ENCODE measurements at regions not wholly inside any gene's neighbourhood (a gene's known extent, or its start where the extent isn't known, plus 50 kb on each side); places are given as distances from the start of the nearest gene placed in this dataset.

DNA sequence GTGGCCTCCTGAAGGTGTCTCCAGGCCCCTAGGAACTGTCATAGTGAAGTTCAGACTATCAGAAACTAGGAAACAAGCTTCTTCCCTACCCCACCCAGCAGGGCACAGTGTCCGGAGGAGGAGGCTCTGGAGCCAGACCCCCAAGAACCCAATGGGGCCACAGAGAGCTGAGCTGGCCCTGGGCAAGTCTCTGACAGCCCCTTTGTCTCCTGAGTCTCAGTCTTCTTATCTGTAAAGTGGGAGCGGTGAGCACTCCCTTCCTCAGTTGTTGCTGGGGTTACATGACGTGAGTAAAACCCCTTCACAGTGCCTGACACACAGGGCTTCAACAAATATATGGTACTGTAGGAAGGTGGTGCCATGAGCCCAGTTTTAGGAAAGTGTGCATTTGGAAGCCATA is 675.8 kb downstream of the MATN1 start:
- no peak overlapping the region for H3K4me3 Mint-ChIP-seq
- peaks cover 9% of the 10 kb centered on the region for H3K27me3 Mint-ChIP-seq (ENCODE audit: insufficient read depth)
- no peak for DNase-seq
- TF ChIP-seq, protein P1, sequence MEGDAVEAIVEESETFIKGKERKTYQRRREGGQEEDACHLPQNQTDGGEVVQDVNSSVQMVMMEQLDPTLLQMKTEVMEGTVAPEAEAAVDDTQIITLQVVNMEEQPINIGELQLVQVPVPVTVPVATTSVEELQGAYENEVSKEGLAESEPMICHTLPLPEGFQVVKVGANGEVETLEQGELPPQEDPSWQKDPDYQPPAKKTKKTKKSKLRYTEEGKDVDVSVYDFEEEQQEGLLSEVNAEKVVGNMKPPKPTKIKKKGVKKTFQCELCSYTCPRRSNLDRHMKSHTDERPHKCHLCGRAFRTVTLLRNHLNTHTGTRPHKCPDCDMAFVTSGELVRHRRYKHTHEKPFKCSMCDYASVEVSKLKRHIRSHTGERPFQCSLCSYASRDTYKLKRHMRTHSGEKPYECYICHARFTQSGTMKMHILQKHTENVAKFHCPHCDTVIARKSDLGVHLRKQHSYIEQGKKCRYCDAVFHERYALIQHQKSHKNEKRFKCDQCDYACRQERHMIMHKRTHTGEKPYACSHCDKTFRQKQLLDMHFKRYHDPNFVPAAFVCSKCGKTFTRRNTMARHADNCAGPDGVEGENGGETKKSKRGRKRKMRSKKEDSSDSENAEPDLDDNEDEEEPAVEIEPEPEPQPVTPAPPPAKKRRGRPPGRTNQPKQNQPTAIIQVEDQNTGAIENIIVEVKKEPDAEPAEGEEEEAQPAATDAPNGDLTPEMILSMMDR (IDR thresholded peaks at IDR 0.05): no peak
- no peaks in the 10 kb centered on the region for H3K36me3 Mint-ChIP-seq (ENCODE audit: low read depth)
- no peaks in the 10 kb centered on the region for H3K4me1 Mint-ChIP-seq (ENCODE audit: low read depth)
- peaks cover 6% of the 10 kb centered on the region; the same call in 1 of the 2 replicates for H3K9me3 Mint-ChIP-seq
- H3K27ac Mint-ChIP-seq: no peak overlapping the region

DNA sequence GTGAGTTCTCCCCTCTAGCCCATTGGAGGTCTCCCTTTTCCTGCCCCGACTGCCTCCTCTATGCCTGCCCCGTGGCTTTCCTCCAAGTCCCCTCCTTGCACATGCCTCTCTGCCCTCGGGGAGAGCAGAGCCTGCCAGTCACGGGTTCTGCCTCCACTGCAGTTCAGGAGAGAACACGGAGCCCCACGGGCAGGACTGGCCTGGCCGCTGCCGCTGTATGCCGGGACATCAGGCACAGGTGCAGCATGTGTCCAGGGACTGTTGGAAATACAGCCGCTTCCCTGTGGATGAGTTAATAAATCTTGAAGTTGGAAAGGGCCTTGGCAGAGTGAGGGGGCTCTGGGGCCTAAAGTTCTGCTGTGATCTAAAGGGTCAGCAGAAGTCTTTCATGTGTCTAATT is 676.6 kb downstream of the MATN1 start:
- Mint-ChIP-seq H3K4me3 (no peak overlapping the region), H3K4me1 (ENCODE audit: low read depth) (no peaks in the 10 kb centered on the region), H3K36me3 (ENCODE audit: low read depth) (no peaks in the 10 kb centered on the region), H3K27ac (no peak overlapping the region), H3K9me3 (peaks cover 6% of the 10 kb centered on the region; the same call in 1 of the 2 replicates), H3K27me3 (ENCODE audit: insufficient read depth) (peaks cover 9% of the 10 kb centered on the region)
- TF ChIP-seq, protein P1 (IDR thresholded peaks at IDR 0.05): no peak
- no peak for DNase-seq

DNA sequence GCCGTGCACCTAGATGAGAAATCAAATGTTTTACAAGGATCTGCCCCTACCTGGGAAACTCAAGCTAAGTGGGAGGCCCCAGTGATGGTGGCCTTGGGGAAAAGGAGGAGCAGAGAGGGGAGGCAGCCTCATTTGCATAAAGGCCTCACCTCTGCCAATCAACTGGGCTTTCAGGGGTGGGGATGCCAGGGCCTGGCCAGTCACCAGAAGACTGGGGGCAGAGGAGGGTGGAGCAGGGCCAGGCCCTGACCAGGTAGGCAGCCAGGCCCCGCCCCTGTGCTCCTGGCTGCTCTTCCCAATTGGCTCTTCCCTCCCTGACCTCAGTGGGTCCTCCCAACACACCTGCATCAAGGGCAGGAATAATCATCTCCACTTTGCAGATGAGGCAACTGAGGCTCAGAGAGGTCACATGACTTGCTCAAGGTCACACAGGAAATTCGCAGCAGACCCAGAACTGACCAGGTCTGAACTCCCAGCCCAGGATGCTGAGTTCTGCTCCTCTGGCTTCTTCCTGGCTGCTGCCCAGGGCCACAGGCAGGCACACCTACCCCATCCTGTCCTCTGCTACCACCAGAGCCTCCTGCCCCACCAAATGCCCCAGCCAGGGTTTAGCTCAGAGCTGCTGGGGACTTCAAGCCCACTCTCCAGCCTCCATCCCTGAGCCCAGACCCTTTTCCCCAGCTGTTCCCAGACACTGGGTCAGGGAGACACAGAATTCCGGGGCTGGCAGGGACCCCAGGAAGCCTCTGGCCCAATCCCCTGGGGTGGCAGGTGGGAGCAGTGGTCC is 677.9 kb downstream of the MATN1 start:
- peaks cover 6% of the 10 kb centered on the region for H3K27me3 Mint-ChIP-seq (ENCODE audit: insufficient read depth)
- no peaks in the 10 kb centered on the region for H3K4me1 Mint-ChIP-seq (ENCODE audit: low read depth)
- TF ChIP-seq, protein P1 (IDR thresholded peaks at IDR 0.05): no peak
- DNase-seq: no peak
- H3K36me3 Mint-ChIP-seq (ENCODE audit: low read depth): no peaks in the 10 kb centered on the region
- H3K4me3 Mint-ChIP-seq: no peak overlapping the region
- H3K9me3 Mint-ChIP-seq: peaks cover 10% of the 10 kb centered on the region; the same call in 1 of the 2 replicates
- no peak overlapping the region for H3K27ac Mint-ChIP-seq

DNA sequence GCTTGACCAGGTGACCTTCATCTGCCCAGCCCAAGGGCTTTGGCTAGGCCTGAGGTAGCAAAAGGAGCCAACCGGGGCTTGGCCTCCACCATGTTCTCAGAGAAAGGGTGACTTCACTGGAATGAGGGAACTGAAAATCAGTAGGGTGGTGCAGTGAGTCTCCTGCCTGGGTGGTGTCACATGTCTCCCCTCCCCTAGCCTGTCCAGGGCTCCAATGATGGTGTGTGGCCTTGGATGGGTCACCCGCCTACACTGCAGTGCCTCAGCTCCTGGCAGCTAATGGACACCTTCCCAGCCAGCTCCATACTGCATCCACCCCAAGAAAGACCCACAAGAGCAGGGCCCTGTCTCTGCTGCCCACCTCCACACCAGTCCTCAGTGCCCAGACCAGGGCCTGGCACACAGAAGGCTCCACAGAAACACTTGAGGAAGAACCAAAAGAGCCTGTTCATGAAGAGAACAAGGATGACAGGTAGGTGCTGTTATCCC is 678.7 kb downstream of the MATN1 start:
- Mint-ChIP-seq H3K9me3 (peaks cover 13% of the 10 kb centered on the region), H3K27me3 (ENCODE audit: insufficient read depth) (peaks cover 9% of the 10 kb centered on the region), H3K4me3 (no peak overlapping the region), H3K4me1 (ENCODE audit: low read depth) (no peaks in the 10 kb centered on the region), H3K27ac (no peak overlapping the region), H3K36me3 (ENCODE audit: low read depth) (no peaks in the 10 kb centered on the region)
- TF ChIP-seq, protein P1 (IDR thresholded peaks at IDR 0.05): no peak
- no peak for DNase-seq

DNA sequence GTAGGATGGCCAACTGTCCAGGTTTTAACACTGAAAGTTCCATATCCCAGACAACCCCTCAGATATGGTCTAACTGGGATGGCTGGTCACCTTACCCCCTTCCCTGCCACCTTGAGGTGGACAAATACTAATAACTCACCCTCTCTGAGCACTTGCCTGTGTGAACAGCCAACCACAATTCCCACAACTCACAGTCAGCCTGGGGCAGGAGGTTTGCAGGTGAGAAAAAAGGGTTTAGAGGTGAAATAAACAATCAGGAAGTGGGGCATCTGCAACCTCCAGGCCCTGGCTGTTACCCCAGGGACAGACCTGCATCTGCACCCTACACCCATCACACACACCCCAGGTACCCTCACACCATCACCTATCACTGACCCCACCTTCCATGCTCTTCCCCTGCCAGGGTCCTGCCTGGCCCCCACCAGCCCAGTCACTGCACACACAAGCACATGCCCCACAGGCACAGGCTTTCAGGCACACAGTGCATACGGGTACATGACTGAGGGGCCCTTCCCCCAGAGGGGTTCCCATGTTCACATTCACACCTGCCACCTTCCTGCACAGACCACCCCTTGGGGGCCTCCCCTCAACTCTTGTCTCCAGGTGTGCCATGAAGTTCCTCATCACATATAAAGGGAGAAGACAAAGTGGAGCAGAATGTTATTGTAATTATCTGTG is 679.5 kb downstream of the MATN1 start:
- H3K27me3 Mint-ChIP-seq (ENCODE audit: insufficient read depth): peaks cover 9% of the 10 kb centered on the region

More for the DNA sequence above, 679.5 kb downstream of the MATN1 start:
- Mint-ChIP-seq H3K27ac (no peak overlapping the region), H3K9me3 (peaks cover 17% of the 10 kb centered on the region), H3K4me3 (no peak overlapping the region), H3K36me3 (ENCODE audit: low read depth) (no peaks in the 10 kb centered on the region), H3K4me1 (ENCODE audit: low read depth) (no peaks in the 10 kb centered on the region)
- TF ChIP-seq, protein P1 (IDR thresholded peaks at IDR 0.05): no peak
- no peak for DNase-seq

All from HFFc6 (cell line).